Effector memory CD4-positive, alpha-beta T cell (primary cell): ENCODE measurements at regions not wholly inside any gene's neighbourhood (a gene's known extent, or its start where the extent isn't known, plus 50 kb on each side); places are given as distances from the start of the nearest gene placed in this dataset.

Source experiments
- DNase-seq, 3 donors: peaks; one replicate each; pipeline ENCODE4 v3.0.0-alpha.2; 2020
- H3K27ac ChIP-seq: 2 replicates; pipeline ENCODE4 v1.7.0; 2013; ENCODE audit warnings: mild to moderate bottlenecking, low read length, moderate library complexity; ENCODE audit not compliant: insufficient read depth, poor library complexity, severe bottlenecking
- H3K27me3 ChIP-seq: replicated peaks from 2 replicates; pipeline ENCODE4 v1.7.0; 2013; ENCODE audit warnings: mild to moderate bottlenecking, low read length; ENCODE audit not compliant: insufficient read depth, control insufficient read depth, poor library complexity, severe bottlenecking
- H3K36me3 ChIP-seq: 2 replicates; pipeline ENCODE4 v1.7.0; 2013; ENCODE audit warnings: mild to moderate bottlenecking, low read length, moderate library complexity; ENCODE audit not compliant: control insufficient read depth, insufficient read depth
- H3K4me1 ChIP-seq: 2 replicates; pipeline ENCODE4 v1.7.0; 2013; ENCODE audit warnings: low read length, mild to moderate bottlenecking; ENCODE audit not compliant: control insufficient read depth, insufficient read depth, poor library complexity, severe bottlenecking
- H3K4me3 ChIP-seq: 2 replicates; pipeline ENCODE4 v1.7.0; 2013; ENCODE audit warnings: low read length, low read depth, mild to moderate bottlenecking; ENCODE audit not compliant: insufficient read depth, poor library complexity, severe bottlenecking
- H3K9me3 ChIP-seq: 2 replicates; pipeline ENCODE4 v1.7.0; 2013; ENCODE audit warnings: mild to moderate bottlenecking, low read length, moderate library complexity; ENCODE audit not compliant: control insufficient read depth

GRCh38 chr2:18722101-18722500, 132.7 kb upstream of the NT5C1B start:
- H3K4me1 ChIP-seq = no peaks in the 10 kb centered on the region
- no peak overlapping the region for H3K27ac ChIP-seq
- DNase-seq = no peak
- no peaks in the 10 kb centered on the region for H3K36me3 ChIP-seq
- H3K27me3 ChIP-seq = no peaks in the 10 kb centered on the region
- H3K4me3 ChIP-seq = no peak overlapping the region
- no peaks in the 10 kb centered on the region for H3K9me3 ChIP-seq

GRCh38 chr2:18721038-18721922, 131.9 kb upstream of the NT5C1B start:
- DNase-seq = no peak
- Histone ChIP-seq H3K27me3 (no peaks in the 10 kb centered on the region), H3K36me3 (no peaks in the 10 kb centered on the region), H3K4me3 (no peak overlapping the region), H3K27ac (no peak overlapping the region), H3K9me3 (no peaks in the 10 kb centered on the region), H3K4me1 (no peaks in the 10 kb centered on the region)

- Histone ChIP-seq H3K27ac (no peak overlapping the region), H3K4me1 (no peaks in the 10 kb centered on the region)
- no peak for DNase-seq
Observed at GRCh38 chr2:18719978-18720775, 130.8 kb upstream of the NT5C1B start.

GRCh38 chr2:18708203-18708715, 118.9 kb upstream of the NT5C1B start:
- Histone ChIP-seq H3K4me1 (no peaks in the 10 kb centered on the region), H3K27me3 (no peaks in the 10 kb centered on the region), H3K4me3 (no peak overlapping the region), H3K9me3 (no peaks in the 10 kb centered on the region), H3K36me3 (no peaks in the 10 kb centered on the region), H3K27ac (no peak overlapping the region)
- no peak for DNase-seq

More at GRCh38 chr2:18719978-18720775, 130.8 kb upstream of the NT5C1B start:
- Histone ChIP-seq H3K27me3 (no peaks in the 10 kb centered on the region), H3K36me3 (no peaks in the 10 kb centered on the region), H3K9me3 (no peaks in the 10 kb centered on the region), H3K4me3 (no peak overlapping the region)

- DNase-seq = no peak
- H3K4me3 ChIP-seq = no peak overlapping the region
- no peaks in the 10 kb centered on the region for H3K9me3 ChIP-seq
- H3K36me3 ChIP-seq = no peaks in the 10 kb centered on the region
- no peaks in the 10 kb centered on the region for H3K27me3 ChIP-seq
- no peaks in the 10 kb centered on the region for H3K4me1 ChIP-seq
- H3K27ac ChIP-seq = no peak overlapping the region
Observed at GRCh38 chr2:18706001-18706400, 116.6 kb upstream of the NT5C1B start.

GRCh38 chr2:18704276-18704675, 114.9 kb upstream of the NT5C1B start:
- no peaks in the 10 kb centered on the region for H3K27me3 ChIP-seq
- H3K36me3 ChIP-seq = no peaks in the 10 kb centered on the region
- no peak overlapping the region for H3K4me3 ChIP-seq
- DNase-seq = no peak
- H3K9me3 ChIP-seq = no peaks in the 10 kb centered on the region
- H3K4me1 ChIP-seq = no peaks in the 10 kb centered on the region
- H3K27ac ChIP-seq = no peak overlapping the region

- Histone ChIP-seq H3K4me1 (no peaks in the 10 kb centered on the region), H3K9me3 (no peaks in the 10 kb centered on the region), H3K27ac (no peak overlapping the region), H3K27me3 (no peaks in the 10 kb centered on the region), H3K36me3 (no peaks in the 10 kb centered on the region), H3K4me3 (no peak overlapping the region)
- DNase-seq = no peak
Observed at GRCh38 chr2:18703555-18703954, 114.2 kb upstream of the NT5C1B start.

- no peaks in the 10 kb centered on the region for H3K36me3 ChIP-seq
- H3K4me1 ChIP-seq = no peaks in the 10 kb centered on the region
- no peaks in the 10 kb centered on the region for H3K27me3 ChIP-seq
- H3K27ac ChIP-seq = no peak overlapping the region
- DNase-seq = no peak
- H3K9me3 ChIP-seq = no peaks in the 10 kb centered on the region
- H3K4me3 ChIP-seq = no peak overlapping the region
Observed at GRCh38 chr2:18701981-18702380, 112.6 kb upstream of the NT5C1B start.

- no peaks in the 10 kb centered on the region for H3K4me1 ChIP-seq
- H3K27ac ChIP-seq = no peak overlapping the region
- H3K27me3 ChIP-seq = no peaks in the 10 kb centered on the region
- H3K9me3 ChIP-seq = no peaks in the 10 kb centered on the region
- H3K36me3 ChIP-seq = no peaks in the 10 kb centered on the region
- DNase-seq = no peak
- H3K4me3 ChIP-seq = no peak overlapping the region
Observed at GRCh38 chr2:18701546-18701945, 112.2 kb upstream of the NT5C1B start.

GRCh38 chr2:18690342-18690741, 101.0 kb upstream of the NT5C1B start:
- H3K36me3 ChIP-seq = no peaks in the 10 kb centered on the region
- DNase-seq = no peak

More at GRCh38 chr2:18690342-18690741, 101.0 kb upstream of the NT5C1B start:
- Histone ChIP-seq H3K27ac (no peak overlapping the region), H3K4me1 (no peaks in the 10 kb centered on the region), H3K9me3 (no peaks in the 10 kb centered on the region), H3K27me3 (no peaks in the 10 kb centered on the region), H3K4me3 (no peak overlapping the region)
